Breast epithelium (tissue), 3 donors: ENCODE measurements at regions not wholly inside any gene's neighbourhood (a gene's known extent, or its start where the extent isn't known, plus 50 kb on each side); places are given as distances from the start of the nearest gene placed in this dataset.

ENCODE experiments used
- CTCF ChIP-seq, 3 donors: fragments of 450-650 bp; IDR thresholded peaks; one replicate each; pipeline ENCODE4 v1.5.1; 2016 to 2017; ENCODE audit warnings: antibody characterized with exemption in 3 of 3, mild to moderate bottlenecking in 3 of 3, moderate library complexity in 3 of 3
- POLR2A ChIP-seq: fragments of 450-650 bp; IDR thresholded peaks from one replicate; pipeline ENCODE4 v1.6.1; 2016; ENCODE audit warnings: antibody characterized with exemption, mild to moderate bottlenecking, moderate library complexity
- POLR2AphosphoS5 ChIP-seq, 3 donors: sonication (generic); formaldehyde crosslinking; IDR thresholded peaks; one replicate each; pipeline ENCODE4 v1.6.1; 2017; ENCODE audit warnings: antibody characterized with exemption in 3 of 3

DNA sequence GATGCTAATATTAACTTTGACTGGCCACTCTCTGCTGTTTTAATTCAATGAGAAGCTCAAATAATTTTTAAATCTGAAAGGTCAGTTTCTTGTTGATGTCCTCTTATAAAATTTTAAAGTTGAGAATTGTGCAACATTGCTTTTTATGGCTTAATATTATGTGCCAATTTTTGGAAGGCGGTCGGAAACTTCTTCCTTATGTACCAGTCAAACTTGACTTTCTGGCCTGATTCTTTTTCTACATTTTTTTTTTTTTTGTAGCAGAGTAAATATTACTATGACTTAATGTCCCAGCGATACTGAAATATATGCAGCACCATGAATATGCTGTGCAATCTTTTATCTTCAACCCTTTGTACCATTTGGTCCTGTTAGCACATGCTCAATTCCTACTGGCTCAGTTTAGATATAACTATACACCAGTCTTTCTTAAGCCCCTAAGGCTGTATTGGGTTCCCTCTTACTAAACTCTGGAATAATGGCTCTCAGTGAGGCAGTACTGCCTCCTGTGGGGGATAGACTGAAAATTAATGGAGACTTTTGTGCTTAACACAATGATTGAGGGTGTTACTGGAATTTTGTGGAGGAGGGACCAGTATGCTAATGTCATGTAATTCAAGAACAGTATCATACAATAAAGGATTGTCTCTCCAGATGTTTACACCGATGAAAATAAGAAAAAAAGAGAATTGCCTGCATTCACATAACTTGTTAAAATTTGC is 156.4 kb upstream of the SYNCRIP start:
- TF ChIP-seq CTCF (IDR thresholded peaks at IDR 0.05) (no peak), POLR2A (no peak), POLR2AphosphoS5 (IDR thresholded peaks at IDR 0.05) (no peak)
